GM19238 (cell line): ENCODE measurements at regions not wholly inside any gene's neighbourhood (a gene's known extent, or its start where the extent isn't known, plus 50 kb on each side); places are given as distances from the start of the nearest gene placed in this dataset.
"Not testable (repeated sequence)": the region's sequence is repeated elsewhere in the genome, so short reads cannot be mapped to it uniquely, and the experiment has no call there.

Experiments
- DNase-seq: peaks from one replicate; pipeline ENCODE4 v3.0.0; 2011; ENCODE audit warnings: low spot score; ENCODE audit not compliant: insufficient read length

GRCh38 chr2:111316221-111316741 is 195.6 kb downstream of the BCL2L11 start:
- not testable (repeated sequence) for DNase-seq

- not testable (repeated sequence) for DNase-seq
These were observed 196.3 kb downstream of the BCL2L11 start for GRCh38 chr2:111316881-111317549.

GRCh38 chr2:111319552-111319951 is 198.8 kb downstream of the BCL2L11 start:
- DNase-seq = not testable (repeated sequence)

- DNase-seq = not testable (repeated sequence)
These were observed 199.6 kb downstream of the BCL2L11 start for GRCh38 chr2:111320264-111320663.

- not testable (repeated sequence) for DNase-seq
These were observed 200.3 kb downstream of the BCL2L11 start for GRCh38 chr2:111320965-111321364.

- not testable (repeated sequence) for DNase-seq
These were observed 202.7 kb downstream of the BCL2L11 start for GRCh38 chr2:111323384-111323783.

- not testable (repeated sequence) for DNase-seq
These were observed 207.0 kb downstream of the BCL2L11 start for GRCh38 chr2:111327726-111328125.

- DNase-seq = not testable (repeated sequence)
These were observed 208.6 kb downstream of the BCL2L11 start for GRCh38 chr2:111329309-111329708.

GRCh38 chr2:111331099-111331724 is 210.5 kb downstream of the BCL2L11 start:
- DNase-seq = not testable (repeated sequence)

GRCh38 chr2:111335220-111335907 is 214.7 kb downstream of the BCL2L11 start:
- not testable (repeated sequence) for DNase-seq

- DNase-seq = not testable (repeated sequence)
These were observed 217.8 kb downstream of the BCL2L11 start for GRCh38 chr2:111338474-111338873.

GRCh38 chr2:111339476-111339875 is 218.8 kb downstream of the BCL2L11 start:
- not testable (repeated sequence) for DNase-seq

GRCh38 chr2:111344590-111344989 is 223.9 kb downstream of the BCL2L11 start:
- DNase-seq = not testable (repeated sequence)

GRCh38 chr2:111345439-111345838 is 224.7 kb downstream of the BCL2L11 start:
- DNase-seq = not testable (repeated sequence)

GRCh38 chr2:111346018-111346930 is 225.6 kb downstream of the BCL2L11 start:
- DNase-seq = not testable (repeated sequence)

- DNase-seq = not testable (repeated sequence)
These were observed 227.0 kb downstream of the BCL2L11 start for GRCh38 chr2:111347695-111348094.

- not testable (repeated sequence) for DNase-seq
These were observed 227.6 kb downstream of the BCL2L11 start for GRCh38 chr2:111348316-111348715.

GRCh38 chr2:111355022-111355817 is 234.5 kb downstream of the BCL2L11 start:
- DNase-seq = not testable (repeated sequence)

GRCh38 chr2:111355823-111356511 is 235.3 kb downstream of the BCL2L11 start:
- DNase-seq = not testable (repeated sequence)
